ENCODE measurements at regions not wholly inside any gene's neighbourhood (a gene's known extent, or its start where the extent isn't known, plus 50 kb on each side); places are given as distances from the start of the nearest gene placed in this dataset.

DNA sequence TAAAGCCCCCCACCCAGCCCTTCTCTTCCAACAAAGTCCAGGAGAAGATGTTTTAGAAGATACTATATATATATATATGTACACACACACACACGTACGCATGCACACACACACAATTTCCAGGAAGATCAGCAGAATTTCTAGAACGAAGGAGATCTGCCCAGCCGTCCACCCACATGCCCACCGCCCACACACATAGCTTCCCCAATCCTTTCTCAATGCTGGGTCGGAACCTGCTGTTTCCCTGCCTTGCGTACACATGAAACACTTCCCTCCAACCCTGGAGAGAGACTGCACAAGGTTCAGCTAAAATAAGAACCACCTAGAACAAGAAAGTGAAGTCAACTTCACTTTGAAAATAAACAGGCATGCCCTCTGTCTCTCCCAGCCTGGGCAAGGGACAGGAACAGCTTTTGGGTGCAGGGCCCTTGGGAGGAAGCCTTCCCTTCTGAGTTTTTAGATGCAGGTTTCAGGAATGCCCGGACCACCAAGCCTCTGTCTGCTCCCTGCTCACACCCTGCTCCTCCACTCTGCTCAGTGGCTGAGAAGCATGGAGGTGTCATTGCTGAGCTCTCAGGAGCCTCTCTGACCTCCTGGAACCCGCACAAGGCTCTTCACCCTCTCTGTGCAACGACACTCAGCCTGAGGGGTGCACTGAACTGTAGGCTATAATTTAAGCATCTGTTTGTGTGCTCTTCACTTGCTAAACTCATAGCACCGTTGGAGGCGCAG, 149.4 kb downstream of the C5orf15 start:
- WGBS (ENCODE audit: insufficient coverage, insufficient replicate concordance, low lambda C conversion rate, missing lambda C conversion rate): 63% methylated on average over 12 of the region's 12 CpGs

DNA sequence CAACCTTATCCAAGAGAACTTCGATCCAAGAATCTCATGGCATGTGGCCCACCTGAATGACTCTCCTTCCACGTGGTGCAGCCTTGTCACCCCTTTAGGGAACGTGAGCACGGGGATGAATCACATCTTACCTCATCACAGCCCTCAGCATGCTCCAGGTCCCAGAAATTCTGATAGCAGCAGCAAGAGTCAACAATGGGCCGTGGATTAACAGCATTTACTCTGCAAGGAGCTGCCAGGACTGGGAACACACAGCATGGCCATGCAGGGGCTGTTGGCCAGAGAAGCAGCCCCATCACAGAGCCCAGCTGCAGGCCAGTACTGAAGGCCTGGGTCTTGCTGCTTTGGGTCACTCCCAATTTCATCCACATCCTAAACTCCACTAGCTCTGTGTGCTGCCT, 150.4 kb downstream of the C5orf15 start:
- H3K36me3 ChIP-seq (ENCODE audit: control insufficient read depth in 2 of 2, insufficient read depth in 2 of 2, low read length in 1 of 2): no peaks in the 10 kb centered on the region
- no peak overlapping the region for H2AFZ ChIP-seq (ENCODE audit: control insufficient read depth, low read depth, low read length)
- intact Hi-C loops (cut with micrococcal nuclease; ENCODE audit: unreplicated experiment): no loop called here
- H3K27ac ChIP-seq (ENCODE audit: control insufficient read depth, insufficient read depth): no peak overlapping the region
- ATAC-seq (no peak), DNase-seq (ENCODE audit: low read depth, low spot score) (no peak), FAIRE-seq (no peak)
- no peaks in the 10 kb centered on the region for H3K9me3 ChIP-seq (replicated peaks; ENCODE audit: control insufficient read depth, insufficient read depth, low read length)
- ChIA-PET RAD21 (ENCODE audit: unreplicated experiment) (no interaction called here), CTCF (interaction anchor here (0.8 to 1.2 kb wide), 3 partner anchors 44 to 63 kb away, joined by 3 read pairs; no protein-coding TSS in a partner anchor), SMC1A (ENCODE audit: uncharacterized antibody, unreplicated experiment) (interaction anchor here (1.0 kb wide), 1 partner anchor 49 kb away, joined by 3 read pairs; no protein-coding TSS in a partner anchor), POLR2A (interaction anchor here (1.1 kb wide), 1 partner anchor 10 kb away, joined by 3 read pairs; no protein-coding TSS in a partner anchor)
- in situ Hi-C loops (cut with MboI): no loop called here
- peaks cover 7% of the 10 kb centered on the region for H3K4me1 ChIP-seq (ENCODE audit: control insufficient read depth, insufficient read depth, low read length)
- no TSS peak for BruUV-seq (replicated peaks)
- no peak overlapping the region for H3K4me3 ChIP-seq
- whole genome bisulfite sequencing (ENCODE audit: insufficient coverage, insufficient replicate concordance, low lambda C conversion rate, missing lambda C conversion rate): 15% methylated on average over 5 of the region's 5 CpGs
- H3K4me2 ChIP-seq (ENCODE audit: control insufficient read depth, insufficient read depth): no peak overlapping the region
- no peaks in the 10 kb centered on the region for H3K79me2 ChIP-seq (ENCODE audit: control insufficient read depth, insufficient read depth, low read length)
- no peaks in the 10 kb centered on the region for H4K20me1 ChIP-seq (ENCODE audit: control insufficient read depth, insufficient read depth)
- H3K9ac ChIP-seq (ENCODE audit: control insufficient read depth, insufficient read depth, low read length): no peak overlapping the region
- no peaks in the 10 kb centered on the region for H3K27me3 ChIP-seq (replicated peaks in 1 of 2; ENCODE audit: control insufficient read depth in 2 of 2, insufficient read depth in 2 of 2, low read length in 1 of 2)
- no peak for TF ChIP-seq RBBP5 (conservative IDR thresholded peaks at IDR 0.05)
- TF ChIP-seq FOS (IDR thresholded peaks at IDR 0.05; ENCODE audit: borderline replicate concordance, extremely low read depth, insufficient read length): no peak
- TF ChIP-seq BACH1 (IDR thresholded peaks at IDR 0.05; ENCODE audit: borderline replicate concordance): no peak
- TF ChIP-seq EP300 (IDR thresholded peaks at IDR 0.05; ENCODE audit: borderline replicate concordance in 1 of 2, control insufficient read depth in 1 of 2, low read depth in 2 of 2, low read length in 2 of 2): no peak
- TF ChIP-seq POLR2AphosphoS5 (IDR thresholded peaks at IDR 0.05; ENCODE audit: low read length): no peak
- TF ChIP-seq ZNF217 (IDR thresholded peaks at IDR 0.05): no peak
- TF ChIP-seq, protein P1, sequence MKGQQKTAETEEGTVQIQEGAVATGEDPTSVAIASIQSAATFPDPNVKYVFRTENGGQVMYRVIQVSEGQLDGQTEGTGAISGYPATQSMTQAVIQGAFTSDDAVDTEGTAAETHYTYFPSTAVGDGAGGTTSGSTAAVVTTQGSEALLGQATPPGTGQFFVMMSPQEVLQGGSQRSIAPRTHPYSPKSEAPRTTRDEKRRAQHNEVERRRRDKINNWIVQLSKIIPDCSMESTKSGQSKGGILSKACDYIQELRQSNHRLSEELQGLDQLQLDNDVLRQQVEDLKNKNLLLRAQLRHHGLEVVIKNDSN (IDR thresholded peaks at IDR 0.05; ENCODE audit: borderline replicate concordance, extremely low read length, insufficient read depth, low read depth, low read length): no peak
- TF ChIP-seq, protein P2, sequence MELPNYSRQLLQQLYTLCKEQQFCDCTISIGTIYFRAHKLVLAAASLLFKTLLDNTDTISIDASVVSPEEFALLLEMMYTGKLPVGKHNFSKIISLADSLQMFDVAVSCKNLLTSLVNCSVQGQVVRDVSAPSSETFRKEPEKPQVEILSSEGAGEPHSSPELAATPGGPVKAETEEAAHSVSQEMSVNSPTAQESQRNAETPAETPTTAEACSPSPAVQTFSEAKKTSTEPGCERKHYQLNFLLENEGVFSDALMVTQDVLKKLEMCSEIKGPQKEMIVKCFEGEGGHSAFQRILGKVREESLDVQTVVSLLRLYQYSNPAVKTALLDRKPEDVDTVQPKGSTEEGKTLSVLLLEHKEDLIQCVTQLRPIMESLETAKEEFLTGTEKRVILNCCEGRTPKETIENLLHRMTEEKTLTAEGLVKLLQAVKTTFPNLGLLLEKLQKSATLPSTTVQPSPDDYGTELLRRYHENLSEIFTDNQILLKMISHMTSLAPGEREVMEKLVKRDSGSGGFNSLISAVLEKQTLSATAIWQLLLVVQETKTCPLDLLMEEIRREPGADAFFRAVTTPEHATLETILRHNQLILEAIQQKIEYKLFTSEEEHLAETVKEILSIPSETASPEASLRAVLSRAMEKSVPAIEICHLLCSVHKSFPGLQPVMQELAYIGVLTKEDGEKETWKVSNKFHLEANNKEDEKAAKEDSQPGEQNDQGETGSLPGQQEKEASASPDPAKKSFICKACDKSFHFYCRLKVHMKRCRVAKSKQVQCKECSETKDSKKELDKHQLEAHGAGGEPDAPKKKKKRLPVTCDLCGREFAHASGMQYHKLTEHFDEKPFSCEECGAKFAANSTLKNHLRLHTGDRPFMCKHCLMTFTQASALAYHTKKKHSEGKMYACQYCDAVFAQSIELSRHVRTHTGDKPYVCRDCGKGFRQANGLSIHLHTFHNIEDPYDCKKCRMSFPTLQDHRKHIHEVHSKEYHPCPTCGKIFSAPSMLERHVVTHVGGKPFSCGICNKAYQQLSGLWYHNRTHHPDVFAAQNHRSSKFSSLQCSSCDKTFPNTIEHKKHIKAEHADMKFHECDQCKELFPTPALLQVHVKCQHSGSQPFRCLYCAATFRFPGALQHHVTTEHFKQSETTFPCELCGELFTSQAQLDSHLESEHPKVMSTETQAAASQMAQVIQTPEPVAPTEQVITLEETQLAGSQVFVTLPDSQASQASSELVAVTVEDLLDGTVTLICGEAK (IDR thresholded peaks at IDR 0.05; ENCODE audit: borderline replicate concordance): no peak

More for the DNA sequence above, 149.4 kb downstream of the C5orf15 start:
- no peaks in the 10 kb centered on the region for H3K27me3 ChIP-seq (replicated peaks in 1 of 2; ENCODE audit: control insufficient read depth in 2 of 2, insufficient read depth in 2 of 2, low read length in 1 of 2)
- in situ Hi-C loops (cut with MboI) (no loop called here), intact Hi-C loops (cut with micrococcal nuclease; ENCODE audit: unreplicated experiment) (no loop called here)
- BruUV-seq (replicated peaks): no TSS peak
- no peak overlapping the region for H3K4me3 ChIP-seq
- TF ChIP-seq JUNB (IDR thresholded peaks at IDR 0.05) (no peak), NFXL1 (IDR thresholded peaks at IDR 0.05; ENCODE audit: borderline replicate concordance) (no peak), MEF2B (IDR thresholded peaks at IDR 0.05; ENCODE audit: partially characterized antibody, poor library complexity, severe bottlenecking) (no peak)
- no peak overlapping the region for H3K9ac ChIP-seq (ENCODE audit: control insufficient read depth, insufficient read depth, low read length)
- FAIRE-seq: no peak
- no peaks in the 10 kb centered on the region for H3K36me3 ChIP-seq (ENCODE audit: control insufficient read depth in 2 of 2, insufficient read depth in 2 of 2, low read length in 1 of 2)
- no peaks in the 10 kb centered on the region for H3K9me3 ChIP-seq (replicated peaks; ENCODE audit: control insufficient read depth, insufficient read depth, low read length)
- no peak for ATAC-seq
- H4K20me1 ChIP-seq (ENCODE audit: control insufficient read depth, insufficient read depth): no peaks in the 10 kb centered on the region
- H3K4me1 ChIP-seq (ENCODE audit: control insufficient read depth, insufficient read depth, low read length): peaks cover 7% of the 10 kb centered on the region
- ChIA-PET SMC1A (ENCODE audit: uncharacterized antibody, unreplicated experiment) (interaction anchor here (1.0 to 3.9 kb wide), 3 partner anchors 12 to 64 kb away, joined by 3 to 27 read pairs (median 19); no protein-coding TSS in a partner anchor), RAD21 (ENCODE audit: unreplicated experiment) (no interaction called here), CTCF (interaction anchor here (0.8 to 2.4 kb wide), 4 partner anchors 43 to 64 kb away, joined by 3 to 8 read pairs (median 3); no protein-coding TSS in a partner anchor), POLR2A (no interaction called here)
- no peak overlapping the region for H3K27ac ChIP-seq (ENCODE audit: control insufficient read depth, insufficient read depth)
- H2AFZ ChIP-seq (ENCODE audit: control insufficient read depth, low read depth, low read length): no peak overlapping the region
- H3K4me2 ChIP-seq (ENCODE audit: control insufficient read depth, insufficient read depth): no peak overlapping the region
- no peaks in the 10 kb centered on the region for H3K79me2 ChIP-seq (ENCODE audit: control insufficient read depth, insufficient read depth, low read length)
- DNase-seq (ENCODE audit: low read depth, low spot score): no peak
